ENCODE measurements at regions not wholly inside any gene's neighbourhood (a gene's known extent, or its start where the extent isn't known, plus 50 kb on each side); places are given as distances from the start of the nearest gene placed in this dataset.
A peak's percentile ranks its signal among the peaks of the same experiment; 100 is the strongest.

GRCh38 chrX:97666890-97667289 lies 783.2 kb downstream of the RPA4 start:
- no peak for DNase-seq

GRCh38 chrX:97668126-97668525 lies 784.4 kb downstream of the RPA4 start:
- no peak for DNase-seq

GRCh38 chrX:97672138-97672537 lies 788.4 kb downstream of the RPA4 start:
- DNase-seq: no peak

GRCh38 chrX:97672608-97673007 lies 788.9 kb downstream of the RPA4 start:
- no peak for DNase-seq

GRCh38 chrX:97673135-97673534 lies 789.4 kb downstream of the RPA4 start:
- DNase-seq: no peak

GRCh38 chrX:97682991-97683840 lies 799.5 kb downstream of the RPA4 start:
- DNase-seq: peak; percentile 8 to 18

GRCh38 chrX:97685753-97686152 lies 802.0 kb downstream of the RPA4 start:
- peak; percentile 19 to 23 for DNase-seq

GRCh38 chrX:97691901-97692455 lies 808.3 kb downstream of the RPA4 start:
- DNase-seq: no peak

GRCh38 chrX:97692575-97692974 lies 808.9 kb downstream of the RPA4 start:
- no peak for DNase-seq

GRCh38 chrX:97700547-97700946 lies 816.8 kb downstream of the RPA4 start:
- no peak for DNase-seq

GRCh38 chrX:97704474-97704873 lies 820.8 kb downstream of the RPA4 start:
- no peak for DNase-seq

- no peak for DNase-seq
Measured at GRCh38 chrX:97704881-97705280, 821.2 kb downstream of the RPA4 start.

- DNase-seq: no peak
Measured at GRCh38 chrX:97705936-97706335, 822.2 kb downstream of the RPA4 start.

- DNase-seq: no peak
Measured at GRCh38 chrX:97714072-97714471, 830.4 kb downstream of the RPA4 start.

- no peak for DNase-seq
Measured at GRCh38 chrX:97728215-97728614, 844.5 kb downstream of the RPA4 start.

- no peak for DNase-seq
Measured at GRCh38 chrX:97740044-97740443, 856.3 kb downstream of the RPA4 start.

GRCh38 chrX:97740886-97741285 lies 857.2 kb downstream of the RPA4 start:
- no peak for DNase-seq

GRCh38 chrX:97743014-97743413 lies 859.3 kb downstream of the RPA4 start:
- DNase-seq: no peak

- no peak for DNase-seq
Measured at GRCh38 chrX:97747346-97747745, 863.6 kb downstream of the RPA4 start.

GRCh38 chrX:97751016-97751415 lies 867.3 kb downstream of the RPA4 start:
- no peak for DNase-seq

- DNase-seq: no peak
Measured at GRCh38 chrX:97751735-97752134, 868.0 kb downstream of the RPA4 start.

GRCh38 chrX:97756879-97757278 lies 873.2 kb downstream of the RPA4 start:
- DNase-seq: no peak

GRCh38 chrX:97763391-97763790 lies 879.7 kb downstream of the RPA4 start:
- no peak for DNase-seq

- DNase-seq: no peak
Measured at GRCh38 chrX:97763981-97764380, 880.3 kb downstream of the RPA4 start.

Data from Kasumi-1 (cell line).